ENCODE measurements at regions not wholly inside any gene's neighbourhood (a gene's known extent, or its start where the extent isn't known, plus 50 kb on each side); places are given as distances from the start of the nearest gene placed in this dataset.

DNA sequence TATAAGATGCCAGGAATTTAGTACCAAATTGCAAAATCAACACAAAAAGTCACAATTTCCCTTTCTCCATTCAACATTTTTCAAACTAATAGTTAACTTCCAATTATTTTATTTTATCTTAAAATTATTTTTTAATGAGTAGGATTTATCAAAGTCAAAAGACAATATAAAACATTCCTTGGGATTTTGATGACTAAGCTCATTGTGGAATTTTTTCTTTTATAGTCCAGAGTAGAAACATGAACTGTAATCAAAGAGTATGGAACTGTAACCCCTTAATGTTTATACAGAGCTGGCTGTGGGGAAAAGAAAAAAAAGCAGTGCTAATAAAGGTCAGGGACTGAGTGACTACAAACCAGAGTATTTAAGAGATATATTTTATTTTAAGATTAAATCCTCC is 368.6 kb upstream of the CPXCR1 start:
- TF ChIP-seq EZH2 (IDR thresholded peaks at IDR 0.05; ENCODE audit: insufficient read depth, poor library complexity, severe bottlenecking), result no peak
- TF ChIP-seq EZH2phosphoT487 (IDR thresholded peaks at IDR 0.05; ENCODE audit: insufficient read depth, low read depth), result no peak

All from GM23248 (cell line).